Activated T-cell treated with anti-CD3 and anti-CD28 coated beads, Interleukin-2, amount 50 U/mL, for 4 hours (primary cell): ENCODE measurements at regions not wholly inside any gene's neighbourhood (a gene's known extent, or its start where the extent isn't known, plus 50 kb on each side); places are given as distances from the start of the nearest gene placed in this dataset.

Experiments used
- ATAC-seq, 2 donors: fragments of 200-7000 bp; cut with Tn5 transposase; one replicate each; pipeline ENCODE4 v1.10.0; 2021
- DNase-seq: peaks from one replicate; pipeline ENCODE4 v3.0.0-alpha.2; 2020
- H3K27me3 Mint-ChIP-seq: one replicate; pipeline ENCODE4 v1.8.0; 2021; ENCODE audit warnings: low read depth, mixed read lengths
- H3K36me3 Mint-ChIP-seq: one replicate; pipeline ENCODE4 v1.8.0; 2022; ENCODE audit warnings: mixed read lengths; ENCODE audit not compliant: insufficient read depth
- H3K4me1 Mint-ChIP-seq: one replicate; pipeline ENCODE4 v1.8.0; 2021; ENCODE audit warnings: low read depth, mixed read lengths
- H3K4me3 Mint-ChIP-seq: one replicate; pipeline ENCODE4 v1.8.0; 2021; ENCODE audit warnings: mild to moderate bottlenecking, moderate library complexity, mixed read lengths
- H3K9me3 Mint-ChIP-seq: one replicate; pipeline ENCODE4 v1.8.0; 2021; ENCODE audit warnings: mixed read lengths

DNA sequence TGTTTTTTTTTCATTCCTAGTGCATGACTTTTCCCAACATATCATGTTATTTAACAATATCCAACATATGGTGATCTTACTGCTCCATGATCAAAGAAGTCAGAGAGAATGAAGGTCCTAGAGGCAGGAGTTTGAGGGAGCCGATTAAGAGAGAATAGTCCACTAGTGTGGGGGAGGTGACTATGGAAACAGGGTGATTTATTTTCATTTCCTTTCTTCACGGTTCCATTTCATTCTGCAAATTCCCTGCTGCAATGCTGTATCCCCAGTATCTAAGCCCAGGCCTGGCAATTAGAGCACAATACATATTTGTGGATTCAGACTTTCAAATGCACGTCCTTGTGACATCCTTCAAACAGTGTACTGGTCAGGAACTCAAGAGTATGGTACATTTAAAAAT lies 91.4 kb downstream of the CD83 start:
- no peaks in the 10 kb centered on the region for H3K9me3 Mint-ChIP-seq
- H3K27me3 Mint-ChIP-seq: no peaks in the 10 kb centered on the region
- H3K4me1 Mint-ChIP-seq: peaks cover 21% of the 10 kb centered on the region
- DNase-seq (no peak), ATAC-seq (no peak)
- H3K36me3 Mint-ChIP-seq: no peaks in the 10 kb centered on the region
- no peak overlapping the region for H3K4me3 Mint-ChIP-seq

DNA sequence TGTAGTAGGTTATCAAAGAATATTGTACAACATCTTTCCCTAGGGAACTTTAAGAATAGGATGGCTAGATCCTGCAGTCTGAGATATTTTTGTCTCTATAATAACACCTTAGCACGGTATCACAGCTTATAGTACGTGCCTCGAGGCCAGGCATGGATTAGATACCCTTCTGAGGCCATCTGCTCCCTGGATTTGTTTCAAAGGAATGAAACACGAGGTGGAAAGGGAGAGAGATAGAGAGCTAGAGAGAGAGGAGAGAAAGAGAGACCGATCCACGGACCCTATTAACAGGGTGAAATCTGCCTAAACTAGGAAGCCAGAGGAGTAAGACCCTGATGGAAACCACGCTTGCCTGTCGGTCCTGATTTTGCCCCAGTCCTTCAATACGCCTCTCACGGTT lies 92.5 kb downstream of the CD83 start:
- peak overlapping the region; percentile 76 for H3K4me3 Mint-ChIP-seq
- H3K36me3 Mint-ChIP-seq: no peaks in the 10 kb centered on the region
- H3K9me3 Mint-ChIP-seq: no peaks in the 10 kb centered on the region
- ATAC-seq (no peak), DNase-seq (no peak)
- no peaks in the 10 kb centered on the region for H3K27me3 Mint-ChIP-seq
- peaks cover 21% of the 10 kb centered on the region for H3K4me1 Mint-ChIP-seq

DNA sequence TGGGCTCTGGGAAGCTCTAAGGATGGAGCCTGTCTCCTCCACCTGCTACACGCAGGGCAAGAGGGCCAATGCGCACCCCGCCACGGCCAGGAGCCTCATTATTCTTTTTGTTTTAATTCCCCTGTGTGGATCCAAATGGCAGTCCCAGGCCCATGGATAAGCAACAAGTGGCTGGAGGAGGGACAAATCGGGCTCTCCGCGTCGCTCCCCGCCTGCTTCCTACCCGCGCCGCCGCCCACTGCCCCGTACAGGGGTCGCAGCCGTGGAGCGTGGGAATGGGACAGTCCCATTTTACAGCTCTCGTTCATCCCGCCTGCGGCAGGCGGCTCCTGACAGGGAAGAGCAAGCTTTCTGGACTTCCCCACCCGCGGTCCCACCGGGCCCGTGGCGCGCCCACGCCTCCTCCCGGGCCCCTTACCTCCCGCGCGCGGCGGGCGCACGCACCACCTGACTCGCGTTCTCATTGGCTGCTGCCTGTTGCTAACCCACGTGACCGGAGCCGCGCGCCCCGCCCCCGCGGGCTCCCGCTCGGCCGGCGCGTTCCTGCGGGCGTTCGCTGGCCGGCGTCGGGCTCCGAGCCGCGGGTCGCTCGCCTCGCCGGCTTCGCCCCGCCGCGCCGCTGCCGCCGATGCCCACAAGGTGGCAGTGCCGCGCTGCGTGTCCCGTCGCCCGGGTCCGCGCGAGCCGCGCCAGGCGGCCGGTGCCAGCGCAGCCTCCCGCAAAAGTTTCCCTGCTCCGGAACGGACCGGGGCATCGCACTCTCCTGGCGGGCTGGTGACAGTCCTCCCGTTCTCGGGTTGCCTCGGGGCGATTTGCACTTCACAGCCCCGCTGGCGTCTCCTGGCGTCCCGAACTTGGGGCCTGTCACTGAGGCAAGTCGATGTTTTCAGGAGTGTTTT lies 93.3 kb downstream of the CD83 start:
- DNase-seq (peak; percentile 88), ATAC-seq (peak; percentile 89 to 96)
- no peaks in the 10 kb centered on the region for H3K36me3 Mint-ChIP-seq
- H3K4me3 Mint-ChIP-seq: peak overlapping the region; percentile 80
- no peaks in the 10 kb centered on the region for H3K27me3 Mint-ChIP-seq
- no peaks in the 10 kb centered on the region for H3K9me3 Mint-ChIP-seq
- H3K4me1 Mint-ChIP-seq: peaks cover 21% of the 10 kb centered on the region

DNA sequence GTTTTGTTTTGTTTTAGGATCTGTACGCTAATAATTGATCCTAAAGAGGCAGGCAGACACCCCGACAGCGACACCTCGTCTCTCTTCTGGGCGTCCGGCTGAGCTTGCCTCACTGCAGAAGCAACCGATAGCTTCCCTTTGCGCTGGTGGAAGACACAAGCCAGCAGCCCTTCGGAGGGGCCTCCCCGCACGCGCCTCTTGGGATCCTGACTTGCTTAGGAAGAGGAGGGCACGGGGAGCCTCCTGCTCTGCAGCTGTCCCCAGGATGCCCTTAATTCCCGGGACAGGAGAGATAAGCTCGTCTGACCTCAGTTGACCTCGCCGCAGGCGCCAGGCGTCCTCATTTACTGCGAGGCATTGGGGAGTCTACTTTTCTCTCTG lies 94.0 kb downstream of the CD83 start:
- Mint-ChIP-seq H3K4me1 (peaks cover 21% of the 10 kb centered on the region), H3K36me3 (no peaks in the 10 kb centered on the region), H3K27me3 (no peaks in the 10 kb centered on the region), H3K9me3 (no peaks in the 10 kb centered on the region), H3K4me3 (peak overlapping the region; percentile 80)
- peak; percentile 24 for DNase-seq
- ATAC-seq: peak; percentile 14 to 19

DNA sequence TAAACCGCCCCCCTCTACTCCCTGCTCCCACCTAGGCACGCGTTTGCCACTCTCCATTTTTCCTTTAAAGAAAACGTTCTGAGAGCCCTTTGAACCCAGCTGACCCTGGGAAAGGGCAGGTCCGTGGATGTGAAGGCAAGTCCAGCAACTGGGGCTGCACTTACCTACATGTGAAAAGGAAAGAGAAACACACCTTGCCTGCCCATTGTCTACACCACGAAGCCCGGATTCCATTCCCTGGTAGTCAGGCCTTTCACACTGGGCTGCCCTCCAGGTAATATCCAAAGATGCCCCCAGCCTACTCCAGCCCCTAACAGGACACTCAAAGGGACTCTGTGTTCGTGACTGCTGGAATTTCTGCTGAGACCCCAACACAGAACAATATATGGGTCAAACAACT lies 94.4 kb downstream of the CD83 start:
- no peak for ATAC-seq
- no peak for DNase-seq
- H3K27me3 Mint-ChIP-seq: no peaks in the 10 kb centered on the region
- no peaks in the 10 kb centered on the region for H3K36me3 Mint-ChIP-seq
- H3K4me1 Mint-ChIP-seq: peaks cover 21% of the 10 kb centered on the region
- no peaks in the 10 kb centered on the region for H3K9me3 Mint-ChIP-seq
- H3K4me3 Mint-ChIP-seq: peak overlapping the region; percentile 80

DNA sequence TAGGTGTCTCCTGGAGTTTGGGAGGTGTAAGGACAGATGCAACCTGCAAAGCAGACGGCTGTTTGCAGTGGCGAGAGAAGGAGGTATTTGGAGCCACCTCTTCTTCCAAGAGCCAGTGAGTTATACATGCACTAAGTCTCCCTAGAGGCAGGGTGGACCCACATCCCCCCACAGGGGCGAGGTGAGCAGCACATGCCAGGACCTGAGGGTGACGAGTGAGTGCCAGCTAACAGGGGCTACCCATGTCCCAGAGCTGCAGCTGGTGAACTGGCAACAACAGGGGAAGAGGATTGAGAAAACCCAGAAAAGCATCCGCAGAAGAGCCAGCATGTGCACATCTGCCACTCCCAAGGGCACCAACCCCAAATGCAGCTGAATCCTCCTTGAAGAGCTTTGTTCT lies 95.1 kb downstream of the CD83 start:
- H3K4me3 Mint-ChIP-seq: no peak overlapping the region
- no peaks in the 10 kb centered on the region for H3K9me3 Mint-ChIP-seq
- peaks cover 21% of the 10 kb centered on the region for H3K4me1 Mint-ChIP-seq
- ATAC-seq (no peak), DNase-seq (no peak)
- no peaks in the 10 kb centered on the region for H3K27me3 Mint-ChIP-seq
- H3K36me3 Mint-ChIP-seq: no peaks in the 10 kb centered on the region

DNA sequence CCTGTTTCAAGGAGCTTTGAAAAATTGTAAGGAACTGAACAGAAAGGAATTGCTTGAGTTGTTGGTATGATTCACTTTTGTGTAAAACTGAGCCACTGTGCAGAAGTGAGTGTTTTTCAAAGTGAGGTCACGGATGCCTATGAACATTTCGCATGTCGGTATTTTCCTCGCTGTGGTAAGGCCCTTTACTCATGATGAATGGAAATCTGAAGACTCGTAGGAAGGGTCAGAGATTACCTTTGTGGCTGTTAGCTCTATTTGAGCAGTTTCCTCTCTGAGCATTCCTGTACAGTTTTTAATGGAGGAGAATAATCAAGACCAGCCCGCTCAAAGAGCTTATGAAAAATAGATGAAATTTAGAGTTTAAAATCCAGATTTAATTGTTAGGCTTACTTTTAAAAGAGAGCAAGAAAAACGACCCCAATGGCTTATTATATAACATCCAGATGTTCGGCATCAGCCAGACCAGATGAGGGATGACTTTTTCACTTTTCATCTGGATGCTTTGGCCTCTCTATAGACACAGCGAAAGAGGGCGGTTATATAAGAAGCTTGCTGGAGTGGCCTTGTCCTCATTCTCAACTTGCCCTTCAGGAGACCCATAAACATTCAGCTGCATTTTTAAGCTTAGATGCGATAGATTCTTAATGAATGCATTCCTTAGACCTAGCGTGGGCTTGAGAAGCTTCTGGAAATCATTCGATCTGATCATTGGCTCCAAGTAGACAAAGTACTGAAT lies 99.5 kb downstream of the CD83 start:
- no peaks in the 10 kb centered on the region for H3K9me3 Mint-ChIP-seq
- DNase-seq: no peak
- H3K4me3 Mint-ChIP-seq: no peak overlapping the region
- H3K36me3 Mint-ChIP-seq: no peaks in the 10 kb centered on the region
- ATAC-seq: no peak
- peaks cover 2% of the 10 kb centered on the region for H3K27me3 Mint-ChIP-seq
- H3K4me1 Mint-ChIP-seq: peaks cover 5% of the 10 kb centered on the region

DNA sequence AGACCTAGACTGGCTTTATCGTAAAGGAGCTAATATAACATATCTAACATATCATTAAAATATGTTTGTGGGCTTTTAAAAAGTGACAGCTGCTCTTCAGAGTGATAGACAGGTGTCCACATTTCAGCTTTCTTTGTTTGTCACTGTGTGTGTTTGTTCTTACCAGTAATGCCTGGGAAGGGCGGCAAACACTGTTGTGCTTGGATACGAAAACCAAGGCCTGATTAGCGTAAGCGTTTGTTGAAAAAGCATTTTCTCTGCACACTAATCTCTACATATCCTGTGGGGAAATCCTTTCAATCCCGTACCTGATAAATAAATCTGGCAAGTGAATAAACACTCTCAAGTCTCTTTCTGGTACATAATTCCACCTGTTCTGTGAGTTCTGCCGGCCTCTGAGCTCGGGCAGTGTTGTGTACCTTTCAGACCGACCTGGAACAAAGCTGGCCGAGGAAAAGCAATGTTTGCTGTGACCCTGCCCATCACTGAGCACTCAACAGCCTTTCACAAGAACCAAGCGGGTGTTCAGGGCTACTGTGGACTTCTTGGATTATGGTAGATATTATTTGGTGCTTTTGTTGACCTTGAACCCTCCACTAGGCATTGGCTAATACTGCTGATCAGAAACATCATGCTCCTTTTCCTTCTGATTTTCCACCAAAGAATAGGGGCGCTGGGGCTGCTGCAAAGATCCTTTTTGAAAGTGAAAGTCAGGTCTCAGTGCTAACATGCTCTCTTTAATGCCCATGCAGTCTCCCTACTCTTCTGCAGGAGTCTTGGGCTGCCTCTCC lies 100.4 kb downstream of the CD83 start:
- peaks cover 2% of the 10 kb centered on the region for H3K27me3 Mint-ChIP-seq
- no peaks in the 10 kb centered on the region for H3K4me1 Mint-ChIP-seq
- H3K4me3 Mint-ChIP-seq: no peak overlapping the region
- no peak for DNase-seq
- H3K9me3 Mint-ChIP-seq: no peaks in the 10 kb centered on the region
- ATAC-seq: no peak
- H3K36me3 Mint-ChIP-seq: no peaks in the 10 kb centered on the region

DNA sequence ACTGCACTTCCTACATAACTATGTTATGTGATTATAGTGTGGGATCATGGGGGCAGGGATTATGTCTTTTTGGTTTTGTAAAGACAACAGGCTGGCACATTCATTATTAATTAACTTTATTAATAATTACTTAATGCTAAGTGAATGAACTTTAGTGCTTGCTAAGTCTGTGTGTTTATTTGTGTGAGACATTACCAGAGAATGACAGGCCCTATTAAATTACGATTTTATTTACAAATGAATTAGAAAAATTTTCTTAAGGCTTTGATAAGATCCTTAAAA lies 100.9 kb downstream of the CD83 start:
- H3K36me3 Mint-ChIP-seq: no peaks in the 10 kb centered on the region
- peaks cover 2% of the 10 kb centered on the region for H3K27me3 Mint-ChIP-seq
- H3K9me3 Mint-ChIP-seq: no peaks in the 10 kb centered on the region
- ATAC-seq (no peak), DNase-seq (no peak)
- no peak overlapping the region for H3K4me3 Mint-ChIP-seq
- no peaks in the 10 kb centered on the region for H3K4me1 Mint-ChIP-seq

DNA sequence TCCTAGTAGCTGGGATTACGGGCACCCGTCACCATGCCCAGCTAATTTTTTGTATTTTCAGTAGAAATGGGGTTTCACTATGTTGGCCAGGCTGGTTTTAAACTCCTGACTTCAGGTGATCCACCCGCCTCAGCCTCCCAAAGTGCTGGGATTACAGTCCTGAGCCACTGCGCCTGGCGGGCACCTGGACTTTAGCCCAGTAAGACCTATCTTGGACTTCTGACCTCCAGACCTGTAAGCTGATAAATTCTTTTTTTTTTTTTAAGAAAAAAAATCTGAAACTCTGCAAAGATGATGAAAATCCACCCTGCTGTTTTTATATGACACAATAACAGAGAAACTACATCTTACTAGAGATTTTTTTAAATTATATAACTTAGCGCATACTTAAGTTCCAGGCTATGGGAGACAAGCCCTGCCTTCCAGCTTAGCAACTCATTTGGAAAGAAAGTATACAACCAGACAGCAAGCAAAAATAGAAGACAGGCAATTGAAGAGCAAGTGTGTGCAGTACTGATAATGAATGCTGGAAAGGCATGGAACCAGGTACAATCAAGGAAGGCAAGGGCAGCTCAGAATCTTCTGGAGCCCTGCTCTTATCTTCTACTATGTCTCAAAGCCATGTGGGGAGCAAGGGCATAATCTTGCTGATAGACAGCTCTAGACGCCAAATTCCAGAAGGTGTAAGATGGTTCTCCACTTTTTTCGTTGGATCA lies 104.2 kb downstream of the CD83 start:
- H3K36me3 Mint-ChIP-seq: no peaks in the 10 kb centered on the region
- H3K4me1 Mint-ChIP-seq: peaks cover 10% of the 10 kb centered on the region
- no peaks in the 10 kb centered on the region for H3K9me3 Mint-ChIP-seq
- DNase-seq (no peak), ATAC-seq (no peak)
- H3K4me3 Mint-ChIP-seq: no peak overlapping the region
- peaks cover 2% of the 10 kb centered on the region for H3K27me3 Mint-ChIP-seq

DNA sequence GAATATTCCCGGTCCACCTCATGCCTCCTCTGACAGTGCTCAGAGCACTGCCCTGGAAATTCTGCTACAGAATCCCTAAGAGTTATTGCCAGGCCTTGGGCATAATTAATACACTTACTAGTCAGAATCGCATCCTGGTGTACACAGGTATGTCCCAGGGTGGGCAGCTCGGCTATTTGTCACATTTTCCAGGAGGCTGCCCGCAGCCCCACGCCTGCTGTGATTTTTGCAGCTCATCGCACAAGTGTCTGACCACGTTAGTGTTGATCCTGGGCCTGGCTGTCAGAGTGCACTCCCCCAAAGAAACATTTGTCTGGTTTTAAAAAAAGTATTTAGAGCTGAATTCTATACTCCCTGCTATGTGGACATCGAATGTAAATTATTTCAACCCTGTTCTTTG lies 105.4 kb downstream of the CD83 start:
- H3K27me3 Mint-ChIP-seq: peaks cover 2% of the 10 kb centered on the region

DNA sequence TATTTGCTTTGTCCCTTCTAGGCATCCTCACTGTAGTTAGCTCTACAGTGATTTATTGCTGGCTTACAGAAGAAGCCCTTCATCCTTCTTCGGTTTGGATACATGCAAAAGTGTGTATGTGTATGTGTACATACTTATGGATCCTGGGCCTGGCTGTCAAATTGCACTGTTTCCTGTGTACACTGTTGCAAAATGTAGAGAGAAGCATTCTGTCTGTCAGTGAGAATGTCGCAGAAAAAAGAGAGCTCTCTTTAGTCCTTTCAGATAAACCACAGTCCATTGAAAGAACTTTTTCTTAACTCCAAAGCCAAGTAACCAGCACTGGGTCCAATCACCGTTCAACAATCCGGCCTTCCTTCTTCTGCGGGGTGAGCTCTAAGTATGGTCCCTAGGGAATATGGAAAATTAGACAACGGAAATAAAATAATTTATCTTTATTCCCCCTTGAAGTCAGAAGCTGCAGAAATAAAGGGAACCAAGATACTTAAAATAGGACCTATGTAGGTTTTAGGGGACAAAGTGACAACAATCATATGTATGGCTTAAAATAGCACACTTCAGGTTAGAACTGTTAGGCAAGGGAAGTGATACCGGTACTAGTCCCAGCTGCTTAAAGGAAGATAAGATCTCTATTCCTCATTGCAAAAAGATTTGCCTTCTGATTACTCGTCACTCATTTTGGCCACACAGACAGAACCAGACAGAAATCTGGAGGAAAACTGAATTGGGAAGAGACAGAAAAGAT lies 107.0 kb downstream of the CD83 start:
- Mint-ChIP-seq H3K9me3 (no peaks in the 10 kb centered on the region), H3K36me3 (no peaks in the 10 kb centered on the region), H3K4me3 (no peak overlapping the region), H3K4me1 (peaks cover 17% of the 10 kb centered on the region), H3K27me3 (peaks cover 2% of the 10 kb centered on the region)
- DNase-seq: no peak
- ATAC-seq: no peak

More for the DNA sequence above, 105.4 kb downstream of the CD83 start:
- Mint-ChIP-seq H3K36me3 (no peaks in the 10 kb centered on the region), H3K9me3 (no peaks in the 10 kb centered on the region), H3K4me1 (peaks cover 12% of the 10 kb centered on the region), H3K4me3 (no peak overlapping the region)
- no peak for DNase-seq
- ATAC-seq: no peak

DNA sequence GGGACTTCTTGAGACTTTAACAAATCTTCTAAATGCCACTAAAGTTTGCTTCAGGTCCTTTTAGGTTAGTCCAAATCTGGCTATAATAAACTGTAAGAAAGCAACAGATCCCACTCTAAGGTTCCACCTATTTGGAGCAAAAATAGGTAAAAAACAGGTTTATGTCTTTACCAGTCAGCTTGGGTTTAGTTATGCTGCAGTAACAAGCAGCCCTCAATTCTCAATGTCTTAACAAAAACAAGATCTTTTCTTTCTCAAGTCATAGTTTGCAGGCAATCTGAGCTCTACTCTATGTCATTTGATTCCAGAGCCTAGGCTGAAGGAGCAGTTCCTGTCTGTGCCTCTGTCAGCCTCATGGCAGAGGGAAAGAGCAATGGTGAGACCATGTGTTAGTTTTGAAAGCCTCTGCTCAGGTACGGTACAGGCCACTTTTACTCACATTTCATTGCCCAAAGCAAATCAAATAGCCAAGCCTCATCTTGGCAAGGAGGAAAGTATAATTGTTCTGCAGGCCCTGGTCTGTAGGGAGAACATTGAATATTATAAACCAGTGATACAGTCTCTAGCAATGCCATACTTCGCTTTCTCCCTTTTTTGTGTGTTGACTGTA lies 108.6 kb downstream of the CD83 start:
- DNase-seq (no peak), ATAC-seq (no peak)
- Mint-ChIP-seq H3K4me3 (no peak overlapping the region), H3K9me3 (no peaks in the 10 kb centered on the region), H3K27me3 (no peaks in the 10 kb centered on the region), H3K36me3 (no peaks in the 10 kb centered on the region), H3K4me1 (peaks cover 17% of the 10 kb centered on the region)
